Limb (tissue), 2 donors: ENCODE measurements at regions not wholly inside any gene's neighbourhood (a gene's known extent, or its start where the extent isn't known, plus 50 kb on each side); places are given as distances from the start of the nearest gene placed in this dataset.

Experiments used
- DNase-seq, 2 donors: peaks; one replicate each; pipeline ENCODE4 v3.0.0-alpha.2; 2016; ENCODE audit errors: extremely low spot score in 2 of 2

DNA sequence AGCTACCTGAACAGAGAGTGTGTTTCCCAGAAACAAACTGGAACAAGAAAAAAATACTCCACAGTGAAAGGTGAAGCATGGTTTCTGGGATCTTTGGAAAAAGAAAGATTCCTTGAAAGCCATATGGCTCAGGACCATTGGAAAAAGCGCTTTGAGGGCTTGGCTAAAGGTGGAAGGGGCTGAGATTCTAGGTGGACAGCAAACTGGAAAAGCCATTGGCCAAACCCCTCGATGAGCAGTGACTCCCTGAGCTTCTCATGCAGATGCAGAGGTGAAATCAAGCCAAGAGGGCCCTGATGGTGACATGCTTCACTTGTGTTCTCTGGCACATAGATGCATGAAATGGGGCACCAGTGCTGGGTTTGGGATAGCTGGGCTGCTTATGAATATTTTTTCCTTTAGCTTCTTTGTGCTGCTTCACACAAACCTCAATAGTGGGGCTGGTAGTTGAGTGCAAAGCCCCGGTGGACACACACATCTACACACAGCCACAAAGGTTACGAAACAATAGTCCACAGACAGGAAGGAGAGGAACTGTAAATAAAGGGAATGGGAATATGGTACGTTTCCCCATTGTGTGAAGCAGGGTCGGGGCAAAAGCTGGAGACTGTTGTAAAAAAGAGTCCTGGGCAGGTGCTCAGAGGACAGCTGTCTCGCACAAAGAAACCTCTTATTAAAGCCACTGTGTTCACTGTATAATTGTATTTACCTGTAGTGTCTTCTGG, 117.8 kb downstream of the FOXA2 start:
- no peak for DNase-seq

DNA sequence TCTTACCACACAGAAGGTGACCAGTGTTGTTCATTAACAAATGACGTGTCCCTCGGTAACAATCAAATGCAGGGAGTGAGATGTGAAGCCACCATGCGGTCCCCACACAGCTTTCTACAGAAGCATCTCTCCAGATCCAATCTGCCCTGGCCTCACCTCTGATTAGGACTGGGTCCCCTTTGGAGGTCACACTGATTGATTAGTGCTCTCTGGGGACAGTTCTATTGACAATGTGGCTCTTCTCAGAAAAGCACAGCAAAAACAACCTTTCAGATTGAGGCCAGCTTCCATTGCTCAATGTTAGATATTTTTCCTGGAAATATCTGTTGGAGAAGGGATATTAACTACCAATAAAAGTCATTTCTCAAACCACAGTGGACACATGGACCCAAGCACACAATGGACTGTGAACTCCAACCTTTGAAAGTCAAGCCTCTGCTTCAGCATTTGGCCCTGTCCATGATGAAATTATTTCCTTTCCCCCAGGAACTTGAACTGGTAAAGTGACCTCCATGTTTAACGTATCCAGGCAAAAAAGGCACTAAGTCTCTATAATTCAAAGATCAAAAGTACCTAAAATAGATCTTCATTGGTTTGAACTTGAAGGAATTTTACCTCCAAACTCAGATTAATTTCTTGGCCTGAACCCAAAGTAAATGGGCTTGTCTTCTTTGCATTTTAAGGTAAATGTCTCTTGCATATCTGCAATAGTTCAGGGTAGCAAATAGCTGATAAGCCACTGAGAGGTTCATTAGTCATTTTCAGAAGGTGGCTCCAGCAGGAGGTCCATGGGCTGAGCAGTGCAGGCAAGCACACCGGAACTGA, 118.5 kb downstream of the FOXA2 start:
- DNase-seq: no peak

DNA sequence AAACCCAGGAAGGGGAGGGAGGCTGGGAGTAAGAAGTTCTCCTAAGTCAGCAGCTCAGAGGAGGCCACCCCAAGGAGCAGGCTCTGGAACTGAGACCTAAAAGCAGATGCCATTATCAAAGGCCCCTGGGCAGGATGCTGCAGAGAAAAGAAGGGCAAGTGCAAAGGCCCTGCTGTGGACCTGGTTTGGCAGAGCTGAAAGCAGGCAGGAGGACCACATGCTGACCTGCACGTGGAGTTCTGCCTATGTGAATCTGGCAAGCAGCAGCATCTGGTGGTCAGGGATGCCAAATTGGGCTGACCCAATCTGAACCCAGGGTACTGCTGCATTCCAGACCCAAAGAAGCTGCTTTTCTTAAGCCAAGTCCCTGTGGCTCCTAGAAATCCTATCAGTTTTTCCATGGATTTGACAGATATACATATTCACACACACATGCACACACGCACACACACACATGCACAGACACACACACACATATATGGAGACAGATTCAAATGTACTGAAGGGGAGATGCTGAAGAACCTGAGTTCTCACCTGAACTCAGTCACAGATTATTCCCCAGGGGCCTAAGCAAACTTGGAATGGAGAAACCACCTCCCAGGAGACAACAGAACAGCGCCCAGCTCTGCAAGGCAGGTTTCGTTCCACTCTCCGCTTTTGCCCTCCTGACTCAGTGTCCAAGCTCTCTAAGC, 119.9 kb downstream of the FOXA2 start:
- DNase-seq: no peak

DNA sequence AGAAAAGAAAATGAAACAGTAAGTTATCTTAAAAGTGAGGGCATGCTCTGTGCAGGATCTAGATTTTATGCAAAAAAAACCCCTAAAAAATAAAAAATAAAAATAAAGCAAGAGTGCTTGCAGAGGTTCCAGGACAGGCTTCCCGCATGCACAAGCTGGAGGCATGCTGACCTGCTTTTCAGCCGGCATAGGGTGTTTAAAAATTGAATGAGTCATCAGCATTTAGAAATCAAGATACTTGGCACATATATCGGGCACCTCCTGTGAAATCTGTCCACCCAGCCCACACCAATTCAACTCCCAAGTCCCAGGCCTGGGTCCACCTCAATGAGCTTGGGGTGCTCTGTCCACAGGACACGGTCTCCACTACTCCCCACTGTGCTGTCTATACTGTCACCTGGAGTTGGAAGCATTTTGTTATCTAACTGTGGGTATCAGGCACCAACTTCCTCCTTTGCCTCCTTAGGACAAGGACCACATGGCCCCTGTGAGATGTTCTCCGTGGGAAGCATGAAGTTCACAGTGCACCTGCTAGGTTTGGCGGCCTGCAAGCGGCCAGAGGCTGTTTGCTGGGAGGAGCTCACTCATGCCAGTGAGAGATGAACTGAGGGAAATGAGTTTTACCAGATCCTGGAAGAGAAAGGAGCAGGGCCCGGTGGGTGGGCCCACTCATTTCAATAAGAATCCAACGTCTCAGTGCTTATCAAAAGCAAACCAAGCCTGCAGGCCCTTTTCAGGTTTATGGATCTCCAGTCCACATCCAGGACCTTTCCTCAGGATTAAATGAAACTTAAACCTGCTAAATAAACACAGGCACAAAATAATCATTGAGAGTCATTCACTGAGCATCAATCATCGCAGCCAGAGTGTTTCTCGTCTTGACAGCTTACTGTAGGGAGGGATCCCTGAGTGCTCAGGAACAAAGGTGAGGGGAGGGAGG, 121.1 kb downstream of the FOXA2 start:
- no peak for DNase-seq

DNA sequence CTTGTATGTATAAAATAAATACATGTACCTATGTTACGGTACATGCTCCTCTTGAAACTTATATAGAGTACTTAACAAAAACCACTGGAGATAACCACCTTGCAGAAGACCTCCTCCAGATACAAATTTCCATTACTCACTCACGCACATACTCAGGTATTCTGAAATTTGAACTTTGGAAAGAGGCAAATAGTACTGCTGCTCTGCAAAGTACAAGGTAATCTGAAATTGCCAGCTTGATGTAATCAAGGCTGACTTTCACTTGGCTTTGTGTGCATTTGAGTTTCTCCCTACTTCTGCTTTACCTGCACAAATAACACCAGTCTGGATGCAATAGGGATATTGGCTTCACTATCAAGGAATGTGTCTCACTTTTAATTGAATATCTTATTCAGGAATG, 123.6 kb downstream of the FOXA2 start:
- no peak for DNase-seq

DNA sequence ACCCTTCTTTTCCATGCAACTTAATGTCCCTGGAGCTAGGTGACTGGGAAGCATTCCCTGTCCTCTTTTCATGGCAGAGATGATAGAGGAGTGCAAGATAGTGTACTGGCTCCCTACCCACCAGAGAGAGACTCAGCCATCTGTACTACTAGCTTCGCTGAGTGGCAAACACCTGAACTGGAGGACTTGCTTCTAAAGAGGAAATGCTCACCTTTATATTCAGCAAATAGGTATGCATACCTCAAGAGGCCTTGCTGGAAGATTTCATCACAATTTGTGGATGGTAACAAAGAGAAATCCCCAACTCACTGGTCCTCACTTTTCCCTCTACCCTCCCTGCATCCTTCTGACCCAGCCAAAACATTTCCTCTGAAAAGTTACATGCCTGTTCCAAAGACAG, 124.1 kb downstream of the FOXA2 start:
- DNase-seq: no peak

DNA sequence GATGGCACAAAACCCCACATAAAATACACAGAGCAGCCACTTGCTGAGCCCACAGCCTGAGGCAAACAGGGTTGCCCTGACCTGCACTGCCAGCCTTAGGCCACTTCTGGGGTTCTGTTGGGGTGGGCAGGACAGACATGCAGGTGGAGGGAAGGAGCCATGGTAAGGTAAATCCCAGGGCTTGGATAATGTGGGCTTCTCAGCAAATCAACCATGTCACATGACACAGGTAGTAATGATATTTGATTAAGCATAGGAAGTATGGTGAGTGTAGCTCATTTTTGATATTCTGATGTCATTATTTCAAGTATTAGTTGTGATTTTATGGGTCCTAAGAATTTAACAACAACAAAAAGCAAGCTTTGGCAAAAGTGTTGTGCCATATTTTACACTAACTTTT, 124.6 kb downstream of the FOXA2 start:
- no peak for DNase-seq

GRCh38 chr20:22456109-22456508, 128.3 kb downstream of the FOXA2 start:
- DNase-seq: no peak

- DNase-seq: no peak
Observed at GRCh38 chr20:22455259-22455658, 129.1 kb downstream of the FOXA2 start.

GRCh38 chr20:22453244-22454080, 130.9 kb downstream of the FOXA2 start:
- DNase-seq: no peak

- DNase-seq: no peak
Observed at GRCh38 chr20:22452442-22453011, 131.8 kb downstream of the FOXA2 start.

- DNase-seq: no peak
Observed at GRCh38 chr20:22450537-22450936, 133.8 kb downstream of the FOXA2 start.

GRCh38 chr20:22449188-22449973, 135.0 kb downstream of the FOXA2 start:
- DNase-seq: no peak

DNA sequence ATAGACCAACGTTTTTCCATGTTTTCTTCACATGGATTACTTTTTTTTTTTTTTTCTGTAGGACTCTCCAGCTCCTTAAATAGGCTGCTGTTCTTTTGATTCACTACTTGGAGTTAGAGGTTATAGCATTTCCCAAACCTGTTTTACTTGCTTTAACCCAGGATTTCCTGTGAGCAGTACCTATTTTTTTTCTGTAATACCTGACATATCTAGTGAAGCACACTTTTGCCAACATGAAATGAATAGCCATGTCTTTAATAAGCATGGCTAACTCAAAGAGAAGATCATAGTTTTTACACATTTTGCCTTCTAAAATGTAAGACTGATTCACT, 137.0 kb downstream of the FOXA2 start:
- DNase-seq: no peak

DNA sequence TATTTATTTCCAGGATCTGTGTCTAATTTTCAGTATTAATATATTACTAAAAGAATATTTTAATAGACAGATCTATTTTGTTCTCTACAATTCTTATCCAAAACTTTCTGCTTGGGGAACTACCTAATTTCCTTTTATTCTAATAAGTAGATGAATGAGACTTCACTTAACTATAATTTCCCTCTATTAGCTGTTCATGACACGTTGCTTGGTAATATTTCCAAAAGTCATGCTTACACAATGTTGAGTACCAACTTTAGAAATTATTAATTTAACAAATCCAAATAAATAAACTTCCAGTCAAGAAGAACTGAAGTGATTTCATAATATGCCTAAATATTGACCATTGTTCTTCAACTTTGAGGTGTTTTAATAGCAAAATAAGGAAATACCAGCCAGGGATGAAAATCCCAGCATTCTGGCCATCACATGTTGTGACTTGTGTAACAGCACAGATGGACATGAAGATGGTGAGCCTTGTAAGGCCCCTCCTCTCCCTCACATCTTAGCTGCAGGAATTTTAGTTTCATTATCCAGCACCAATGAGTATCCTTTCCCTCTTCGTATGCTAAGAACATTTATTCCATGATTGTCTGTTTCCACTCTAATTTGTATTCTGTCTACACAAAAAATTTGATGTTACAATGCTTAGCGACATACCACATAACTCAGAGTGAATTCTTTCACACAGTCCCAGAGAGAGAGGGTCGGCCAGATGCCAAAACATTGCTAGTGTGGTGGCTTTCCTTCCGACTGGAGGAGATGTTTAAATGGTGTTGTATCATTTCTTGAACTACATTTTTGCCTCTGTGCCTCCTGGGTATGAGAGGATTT, 137.5 kb downstream of the FOXA2 start:
- DNase-seq: peak in 1 of 2 donors; percentile 8

DNA sequence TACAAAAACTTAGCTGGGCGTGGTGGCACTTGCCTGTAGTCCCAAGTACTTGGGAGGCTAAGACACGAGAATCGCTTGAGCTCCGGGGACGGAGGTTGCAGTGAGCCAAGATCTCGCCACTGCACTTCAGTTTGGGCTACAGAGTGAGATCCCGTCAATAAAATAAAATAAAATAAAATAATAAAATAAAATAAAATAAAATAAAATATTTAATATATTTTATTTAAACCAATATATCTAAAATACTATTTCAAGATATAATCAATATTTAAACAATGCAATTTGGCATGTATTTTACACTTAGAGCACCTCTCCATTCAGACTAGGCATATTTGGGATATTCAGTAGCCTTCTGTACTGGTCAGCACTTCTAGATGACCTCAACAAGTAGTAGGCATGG, 142.1 kb downstream of the FOXA2 start:
- DNase-seq: no peak

GRCh38 chr20:22438926-22439325, 145.4 kb downstream of the FOXA2 start:
- no peak for DNase-seq

DNA sequence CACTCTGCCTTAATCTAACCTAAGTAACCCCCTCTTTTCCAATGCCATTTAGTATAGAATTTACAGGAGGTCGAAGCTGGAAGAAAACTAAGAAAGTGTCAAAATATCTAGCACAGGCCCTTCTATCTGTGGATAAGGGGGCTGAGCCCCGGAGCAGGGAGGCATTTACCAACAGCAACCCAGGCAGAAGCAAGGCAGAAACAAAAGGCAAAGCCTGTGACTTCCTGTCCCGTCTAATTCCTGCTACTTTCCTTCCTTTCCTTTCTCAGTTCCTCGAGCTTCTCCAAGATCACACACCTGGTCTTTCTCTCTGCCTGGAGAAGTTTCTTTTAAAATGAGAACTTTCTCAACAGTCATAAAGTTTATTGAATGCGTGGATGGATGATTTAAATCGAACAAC, 146.0 kb downstream of the FOXA2 start:
- no peak for DNase-seq
